Left colon (tissue), 2 donors: ENCODE measurements at regions not wholly inside any gene's neighbourhood (a gene's known extent, or its start where the extent isn't known, plus 50 kb on each side); places are given as distances from the start of the nearest gene placed in this dataset.

Source experiments
- ATAC-seq: fragments of 200-7000 bp; cut with Tn5 transposase; one replicate; pipeline ENCODE4 v1.9.1; 2020; ENCODE audit warnings: mild to moderate bottlenecking, moderate library complexity
- DNase-seq, 2 donors: peaks; one replicate each; pipeline ENCODE4 v3.0.0-alpha.2; 2020
- intact Hi-C, 2 donors: fragments of 100-400 bp; cut with DNase I in 1 of 2; cut with micrococcal nuclease in 1 of 2; formaldehyde crosslinking; loops; one replicate each; pipeline versions ENCODE4 v1.11.2 to v1.14.0; 2022; cut with DNase I, micrococcal nuclease
- donor health status: DM: no; HTN: no; CAD: no.
- donor health status: DM: yes; HTN: yes; CAD: no.

GRCh38 chr1:30201015-30201414 is 522.4 kb downstream of the MATN1 start:
- no peak for DNase-seq
- ATAC-seq, result no peak
- intact Hi-C loops, result no loop called here

- no peak for DNase-seq
- intact Hi-C loops, result no loop called here
- ATAC-seq, result no peak
Observed at GRCh38 chr1:30200161-30200560, 523.2 kb downstream of the MATN1 start.

GRCh38 chr1:30199563-30199962 is 523.8 kb downstream of the MATN1 start:
- intact Hi-C loops, result no loop called here
- ATAC-seq (no peak), DNase-seq (no peak)

- no peak for ATAC-seq
- intact Hi-C loops, result no loop called here
- no peak for DNase-seq
Observed at GRCh38 chr1:30198795-30199403, 524.5 kb downstream of the MATN1 start.

- no peak for DNase-seq
- no peak for ATAC-seq
- intact Hi-C loops, result no loop called here
Observed at GRCh38 chr1:30198451-30198760, 525.0 kb downstream of the MATN1 start.

- ATAC-seq (no peak), DNase-seq (no peak)
Observed at GRCh38 chr1:30197639-30198450, 525.5 kb downstream of the MATN1 start.

GRCh38 chr1:30196872-30197638 is 526.3 kb downstream of the MATN1 start:
- DNase-seq, result no peak
- intact Hi-C loops, result no loop called here
- ATAC-seq, result no peak

More at GRCh38 chr1:30197639-30198450, 525.5 kb downstream of the MATN1 start:
- intact Hi-C loops, result no loop called here

- intact Hi-C loops, result no loop called here
- no peak for ATAC-seq
- no peak for DNase-seq
Observed at GRCh38 chr1:30196457-30196856, 526.9 kb downstream of the MATN1 start.

GRCh38 chr1:30195424-30196134 is 527.8 kb downstream of the MATN1 start:
- DNase-seq (no peak), ATAC-seq (no peak)

GRCh38 chr1:30194741-30195423 is 528.5 kb downstream of the MATN1 start:
- intact Hi-C loops, result no loop called here
- ATAC-seq, result no peak
- no peak for DNase-seq

More at GRCh38 chr1:30195424-30196134, 527.8 kb downstream of the MATN1 start:
- intact Hi-C loops, result no loop called here

- DNase-seq (no peak), ATAC-seq (no peak)
- intact Hi-C loops, result no loop called here
Observed at GRCh38 chr1:30194046-30194619, 529.3 kb downstream of the MATN1 start.

- ATAC-seq (no peak), DNase-seq (no peak)
- intact Hi-C loops, result no loop called here
Observed at GRCh38 chr1:30192969-30193630, 530.3 kb downstream of the MATN1 start.

- intact Hi-C loops, result no loop called here
- ATAC-seq (peak; percentile 56), DNase-seq (peak; percentile 9 to 35)
Observed at GRCh38 chr1:30191154-30191702, 532.2 kb downstream of the MATN1 start.

GRCh38 chr1:30190511-30191153 is 532.8 kb downstream of the MATN1 start:
- intact Hi-C loops, result no loop called here
- DNase-seq, result no peak
- ATAC-seq, result no peak

GRCh38 chr1:30189818-30190500 is 533.4 kb downstream of the MATN1 start:
- ATAC-seq (no peak), DNase-seq (no peak)
- intact Hi-C loops, result no loop called here

- intact Hi-C loops, result no loop called here
- no peak for DNase-seq
- no peak for ATAC-seq
Observed at GRCh38 chr1:30188999-30189398, 534.4 kb downstream of the MATN1 start.

GRCh38 chr1:30188329-30188728 is 535.1 kb downstream of the MATN1 start:
- intact Hi-C loops, result no loop called here
- no peak for DNase-seq
- no peak for ATAC-seq
